K562 (cell line): ENCODE measurements at regions not wholly inside any gene's neighbourhood (a gene's known extent, or its start where the extent isn't known, plus 50 kb on each side); places are given as distances from the start of the nearest gene placed in this dataset.
"Not testable (repeated sequence)": the region's sequence is repeated elsewhere in the genome, so short reads cannot be mapped to it uniquely, and the experiment has no call there.

Experiments
- ATAC-seq: fragments of 200-7000 bp; cut with Tn5 transposase; 3 replicates; pipeline ENCODE4 v1.9.1; 2020; ENCODE audit warnings: moderate library complexity
- BruUV-seq: library from RNA; stranded (reverse); fragments of 400-500 nt; replicated peaks from 2 replicates; lab custom pipeline; 2021; lab: Mats Ljungman, UMichigan
- CTCF ChIA-PET: fragments of 300-600 bp; formaldehyde crosslinking; extraction: SDS; loops from one replicate; lab custom pipeline; 2021; ENCODE audit warnings: low intra/inter-chr PET ratio; lab: Yijun Ruan, JAX
- POLR2A ChIA-PET: fragments of 300-600, 350-650 bp; sonication (Branson Sonifier 250); formaldehyde crosslinking; extraction: SDS; loops from one replicate; lab custom pipeline; 2021; ENCODE audit warnings: antibody characterized with exemption, inconsistent platforms; lab: Yijun Ruan, JAX
- DNase-seq, 4 experiments: peaks; one replicate each; pipeline versions ENCODE4 v3.0.0 to v3.0.0-alpha.2; 2011 to 2018; ENCODE audit warnings: low spot score in 3 of 4, mixed read lengths in 3 of 4; ENCODE audit errors: extremely low read depth in 1 of 4
- FAIRE-seq: peaks from 2 replicates; lab custom pipeline; 2011; peaks lifted over from hg19 to GRCh38; lab: Jason Lieb, UNC
- H2AFZ ChIP-seq: 2 replicates; pipeline ENCODE4 v1.6.0; 2011; ENCODE audit warnings: low read depth, low read length, control low read depth, inconsistent platforms
- H3K27ac ChIP-seq: fragments of 200-600 bp; 3 replicates; pipeline ENCODE4 v1.8.0; 2011; ENCODE audit warnings: low read depth, mild to moderate bottlenecking, control low read depth, inconsistent platforms, low read length, moderate library complexity, mixed read lengths; ENCODE audit errors: extremely low read depth
- H3K27me3 ChIP-seq, 2 experiments: fragments of 300-600 bp in 1 of 2; 2 replicates in 1 of 2; 3 replicates in 1 of 2; pipeline versions ENCODE4 v1.6.0 to v1.8.0; 2011; ENCODE audit warnings: inconsistent platforms in 2 of 2, low read length in 2 of 2, mild to moderate bottlenecking in 1 of 2, mixed read lengths in 1 of 2, moderate library complexity in 1 of 2; ENCODE audit not compliant: control insufficient read depth in 2 of 2, insufficient read depth in 2 of 2
- H3K36me3 ChIP-seq: fragments of 300-600 bp; 3 replicates; pipeline ENCODE4 v1.8.0; 2011; ENCODE audit warnings: mild to moderate bottlenecking, low read length, inconsistent platforms; ENCODE audit not compliant: control insufficient read depth, insufficient read depth
- H3K4me1 ChIP-seq, 2 experiments: fragments of 200-600 bp in 1 of 2; replicated peaks in 1 of 2; 2 replicates in 1 of 2; 3 replicates in 1 of 2; pipeline versions ENCODE4 v1.5.1 to v1.8.0; 2011; ENCODE audit warnings: inconsistent platforms in 2 of 2, low read length in 2 of 2, mild to moderate bottlenecking in 1 of 2, mixed read lengths in 1 of 2, moderate library complexity in 1 of 2; ENCODE audit not compliant: control insufficient read depth in 2 of 2, insufficient read depth in 2 of 2
- H3K4me2 ChIP-seq: 2 replicates; pipeline ENCODE4 v1.6.1; 2011; ENCODE audit warnings: low read length, control low read depth, inconsistent platforms, mixed read lengths; ENCODE audit not compliant: insufficient read depth
- H3K4me3 ChIP-seq: fragments of 200-600 bp; sonication (generic), shearing (Covaris generic); 2 replicates; pipeline ENCODE4 v1.5.1; 2016; ENCODE audit warnings: control low read depth, inconsistent platforms
- H3K79me2 ChIP-seq: fragments of 200-600 bp; 3 replicates; pipeline ENCODE4 v1.8.0; 2011; ENCODE audit warnings: low read length, inconsistent platforms; ENCODE audit not compliant: control insufficient read depth, insufficient read depth
- H3K9ac ChIP-seq, 2 experiments: 2 replicates each; pipeline versions ENCODE4 v1.6.0 to v1.6.1; 2011; ENCODE audit warnings: low read depth in 2 of 2, low read length in 2 of 2, control low read depth in 1 of 2, inconsistent platforms in 1 of 2, mild to moderate bottlenecking in 1 of 2, mixed read lengths in 1 of 2; ENCODE audit not compliant: insufficient read depth in 1 of 2
- H3K9me1 ChIP-seq: one replicate; pipeline ENCODE4 v1.6.0; 2011; ENCODE audit warnings: inconsistent platforms, mild to moderate bottlenecking, low read length, moderate library complexity; ENCODE audit not compliant: control insufficient read depth, insufficient read depth
- H3K9me3 ChIP-seq: replicated peaks from 2 replicates; pipeline ENCODE4 v1.5.1; 2011; ENCODE audit warnings: low read depth, low read length, inconsistent platforms; ENCODE audit not compliant: control insufficient read depth, insufficient read depth
- H4K20me1 ChIP-seq: replicated peaks from 2 replicates; pipeline ENCODE4 v1.6.1; 2011; ENCODE audit warnings: low read length, inconsistent platforms, mixed read lengths; ENCODE audit not compliant: control insufficient read depth, insufficient read depth
- MEF2A ChIP-seq: IDR thresholded peaks from 2 replicates; pipeline ENCODE4 v1.6.1; 2011; ENCODE audit warnings: low read depth, mild to moderate bottlenecking, low read length, moderate library complexity; ENCODE audit not compliant: control insufficient read depth
- WGBS: fragments of 100-300 bp; shearing (Covaris generic); methylation state at CpG from one replicate; pipeline ENCODE4 v1.1.6; 2016; ENCODE audit warnings: low coverage, mixed read lengths; ENCODE audit not compliant: insufficient coverage; ENCODE audit errors: missing lambda C conversion rate; 5-methylcytosine and 5-hydroxymethylcytosine counted together
- in situ Hi-C: fragments of 300-500 bp; cut with MboI; formaldehyde crosslinking; loops from 4 replicates; pipeline ENCODE4 v1.15.0; 2018; ENCODE audit warnings: inconsistent platforms, mixed read lengths
- intact Hi-C: fragments of 100-400 bp; cut with micrococcal nuclease; formaldehyde crosslinking; loops from 2 replicates; pipeline ENCODE4 v1.14.2; 2022
- TF ChIP-seq, protein P1 (sequence below): IDR thresholded peaks from 2 replicates; pipeline ENCODE4 v1.6.1; 2016; ENCODE audit warnings: missing genetic modification characterization, missing compliant biosample characterization
- TF ChIP-seq, protein P2 (sequence below): fragments of 450-650 bp; formaldehyde crosslinking; IDR thresholded peaks from 2 replicates; pipeline ENCODE4 v1.4.0; 2022; ENCODE audit warnings: missing genetic modification characterization

DNA sequence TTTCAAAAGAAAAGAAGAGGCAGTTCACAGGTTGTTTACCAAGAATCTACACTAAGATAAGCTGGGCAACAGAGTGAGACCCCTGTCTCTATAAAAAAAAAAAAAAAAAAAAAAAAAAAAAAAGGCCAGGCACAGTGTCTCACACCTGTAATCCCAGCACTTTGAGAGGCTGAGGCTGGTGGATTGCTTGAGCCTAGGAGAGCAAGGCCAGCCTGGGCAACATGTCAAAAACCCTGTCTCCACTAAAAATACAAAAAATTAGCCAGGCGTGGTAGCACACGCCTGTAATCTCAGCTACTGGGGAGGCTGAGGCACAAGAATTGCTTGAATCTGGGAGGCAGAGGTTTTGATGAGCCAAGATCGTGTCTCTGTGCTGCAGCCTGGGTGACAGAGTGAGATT lies 147.6 kb downstream of the NECTIN1 start:
- intact Hi-C loops, BruUV-seq, H2AFZ ChIP-seq, H3K36me3 ChIP-seq, H4K20me1 ChIP-seq, in situ Hi-C loops, CTCF ChIA-PET, FAIRE-seq, H3K9me3 ChIP-seq, ATAC-seq, H3K4me3 ChIP-seq, H3K9me1 ChIP-seq, DNase-seq, H3K27ac ChIP-seq, H3K9ac ChIP-seq, H3K79me2 ChIP-seq, POLR2A ChIA-PET, H3K4me2 ChIP-seq: not testable (repeated sequence)
- peaks cover 6 to 30% of the 10 kb centered on the region in 2 experiments; a peak in 4 of 5 replicates for H3K27me3 ChIP-seq
- 15% methylated on average over 3 of the region's 3 CpGs for WGBS
- H3K4me1 ChIP-seq, result peaks cover 5 to 19% of the 10 kb centered on the region in 2 experiments

DNA sequence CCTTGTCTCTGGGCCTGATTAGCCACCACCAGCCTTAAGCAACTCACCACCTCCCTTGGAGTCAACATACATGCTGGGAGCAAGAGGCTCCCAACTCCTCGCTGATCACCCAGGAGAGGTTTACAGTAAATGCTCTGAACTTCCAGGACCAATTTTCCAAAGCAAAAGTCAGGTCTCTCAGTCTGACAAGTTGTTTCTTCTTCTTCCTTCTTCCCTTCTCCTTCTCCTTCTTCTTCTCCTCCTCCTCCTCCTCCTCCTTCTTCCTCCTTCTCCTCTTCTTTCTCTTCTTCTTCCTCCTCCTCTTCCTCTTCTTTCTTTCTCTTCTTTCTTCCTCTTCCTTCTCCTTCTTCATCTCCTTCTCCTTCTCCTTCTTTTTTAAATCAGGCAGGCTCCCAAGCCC lies 148.2 kb downstream of the NECTIN1 start:
- 0% methylated on average over 1 of the region's 1 CpG for WGBS
- TF ChIP-seq, protein P1, sequence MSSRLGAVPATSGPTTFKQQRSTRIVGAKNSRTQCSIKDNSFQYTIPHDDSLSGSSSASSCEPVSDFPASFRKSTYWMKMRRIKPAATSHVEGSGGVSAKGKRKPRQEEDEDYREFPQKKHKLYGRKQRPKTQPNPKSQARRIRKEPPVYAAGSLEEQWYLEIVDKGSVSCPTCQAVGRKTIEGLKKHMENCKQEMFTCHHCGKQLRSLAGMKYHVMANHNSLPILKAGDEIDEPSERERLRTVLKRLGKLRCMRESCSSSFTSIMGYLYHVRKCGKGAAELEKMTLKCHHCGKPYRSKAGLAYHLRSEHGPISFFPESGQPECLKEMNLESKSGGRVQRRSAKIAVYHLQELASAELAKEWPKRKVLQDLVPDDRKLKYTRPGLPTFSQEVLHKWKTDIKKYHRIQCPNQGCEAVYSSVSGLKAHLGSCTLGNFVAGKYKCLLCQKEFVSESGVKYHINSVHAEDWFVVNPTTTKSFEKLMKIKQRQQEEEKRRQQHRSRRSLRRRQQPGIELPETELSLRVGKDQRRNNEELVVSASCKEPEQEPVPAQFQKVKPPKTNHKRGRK (tag), result peak; percentile 59; the same call in 1 of the 2 replicates
- no peak for TF ChIP-seq MEF2A
- TF ChIP-seq, protein P2, sequence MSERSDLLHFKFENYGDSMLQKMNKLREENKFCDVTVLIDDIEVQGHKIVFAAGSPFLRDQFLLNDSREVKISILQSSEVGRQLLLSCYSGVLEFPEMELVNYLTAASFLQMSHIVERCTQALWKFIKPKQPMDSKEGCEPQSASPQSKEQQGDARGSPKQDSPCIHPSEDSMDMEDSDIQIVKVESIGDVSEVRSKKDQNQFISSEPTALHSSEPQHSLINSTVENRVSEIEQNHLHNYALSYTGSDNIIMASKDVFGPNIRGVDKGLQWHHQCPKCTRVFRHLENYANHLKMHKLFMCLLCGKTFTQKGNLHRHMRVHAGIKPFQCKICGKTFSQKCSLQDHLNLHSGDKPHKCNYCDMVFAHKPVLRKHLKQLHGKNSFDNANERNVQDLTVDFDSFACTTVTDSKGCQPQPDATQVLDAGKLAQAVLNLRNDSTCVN (CRISPR knock-in tag), result 0 out of 2 replicates have a peak, but pooled peaks have one; percentile 45
- peaks cover 6 to 36% of the 10 kb centered on the region in 2 experiments; a peak in 4 of 5 replicates for H3K27me3 ChIP-seq
- intact Hi-C loops, result no loop called here
- H3K9me3 ChIP-seq, result no peaks in the 10 kb centered on the region; the same call in 1 of the 2 replicates
- H3K9ac ChIP-seq, result no peak overlapping the region
- POLR2A ChIA-PET, result no interaction called here
- no peak for ATAC-seq
- in situ Hi-C loops, result no loop called here
- H3K9me1 ChIP-seq, result no peaks in the 10 kb centered on the region
- H3K4me3 ChIP-seq, result no peak overlapping the region
- CTCF ChIA-PET, result no interaction called here
- no peak overlapping the region for H2AFZ ChIP-seq
- no peaks in the 10 kb centered on the region for H3K79me2 ChIP-seq
- H4K20me1 ChIP-seq, result no peaks in the 10 kb centered on the region; the same call in 1 of the 2 replicates
- FAIRE-seq, result no peak
- no peak overlapping the region for H3K27ac ChIP-seq
- no TSS peak for BruUV-seq
- peaks cover 5 to 16% of the 10 kb centered on the region in 2 experiments for H3K4me1 ChIP-seq
- no peak overlapping the region for H3K4me2 ChIP-seq
- DNase-seq, result no peak
- no peaks in the 10 kb centered on the region for H3K36me3 ChIP-seq
